PC-3 (cell line): ENCODE measurements at regions not wholly inside any gene's neighbourhood (a gene's known extent, or its start where the extent isn't known, plus 50 kb on each side); places are given as distances from the start of the nearest gene placed in this dataset.
A peak's percentile ranks its signal among the peaks of the same experiment; 100 is the strongest.

ENCODE experiments used
- ATAC-seq: fragments of 200-7000 bp; cut with Tn5 transposase; 2 replicates; pipeline ENCODE4 v1.9.1; 2020; ENCODE audit warnings: mild to moderate bottlenecking, moderate library complexity
- BruUV-seq: library from RNA; stranded (reverse); fragments of 400-500 nt; replicated peaks from 2 replicates; lab custom pipeline; 2021; lab: Mats Ljungman, UMichigan
- CTCF ChIA-PET: fragments of 300-600 bp; sonication (Branson Sonifier 250); formaldehyde crosslinking; loops from one replicate; lab custom pipeline; 2022; ENCODE audit warnings: antibody characterized with exemption; lab: Charles Lee
- POLR2A ChIA-PET: fragments of 300-600 bp; sonication (Branson Sonifier 250); formaldehyde crosslinking; loops from one replicate; lab custom pipeline; 2022; ENCODE audit warnings: antibody characterized with exemption; ENCODE audit not compliant: unreplicated experiment; lab: Charles Lee
- DNase-seq: peaks from one replicate; pipeline ENCODE4 v3.0.0-alpha.2; 2015
- H2AFZ ChIP-seq: fragments of 300-600 bp; sonication (generic); 2 replicates; pipeline ENCODE4 v1.6.0; 2016; ENCODE audit warnings: antibody characterized with exemption, low read length
- H3F3A ChIP-seq: fragments of 300-600 bp; sonication (generic); one replicate; pipeline ENCODE4 v1.6.0; 2017; ENCODE audit warnings: antibody characterized with exemption, low read length, control low read depth, mild to moderate bottlenecking; ENCODE audit not compliant: unreplicated experiment
- H3K27ac ChIP-seq: fragments of 300-600 bp; sonication (generic); 2 replicates; pipeline ENCODE4 v1.5.1; 2016; ENCODE audit warnings: mild to moderate bottlenecking, low read length
- H3K27me3 ChIP-seq: fragments of 300-600 bp; sonication (generic); 2 replicates; pipeline ENCODE4 v1.6.1; 2016; ENCODE audit warnings: low read length, mixed read lengths
- H3K36me3 ChIP-seq: fragments of 300-600 bp; sonication (generic); 2 replicates; pipeline ENCODE4 v1.6.1; 2016; ENCODE audit warnings: low read depth, mixed run types, low read length, mixed read lengths
- H3K4me1 ChIP-seq: fragments of 300-600 bp; sonication (generic); 2 replicates; pipeline ENCODE4 v1.5.1; 2016; ENCODE audit warnings: low read length; ENCODE audit not compliant: insufficient read depth
- H3K4me2 ChIP-seq: fragments of 300-600 bp; sonication (generic); 2 replicates; pipeline ENCODE4 v1.6.0; 2016; ENCODE audit warnings: low read length
- H3K4me3 ChIP-seq: fragments of 300-600 bp; sonication (generic); 2 replicates; pipeline ENCODE4 v1.5.1; 2016; ENCODE audit warnings: mild to moderate bottlenecking, low read length, mixed read lengths
- H3K79me2 ChIP-seq: fragments of 300-600 bp; sonication (generic); 2 replicates; pipeline ENCODE4 v1.6.1; 2017; ENCODE audit warnings: low read length, mixed read lengths
- H3K9ac ChIP-seq: fragments of 300-600 bp; sonication (generic); 2 replicates; pipeline ENCODE4 v1.6.0; 2016; ENCODE audit warnings: mild to moderate bottlenecking, low read length
- H3K9me2 ChIP-seq: fragments of 300-600 bp; sonication (generic); replicated peaks from 2 replicates; pipeline ENCODE4 v1.6.1; 2016; ENCODE audit warnings: mixed run types, low read length, mixed read lengths
- H3K9me3 ChIP-seq: fragments of 300-600 bp; sonication (generic); 2 replicates; pipeline ENCODE4 v1.6.1; 2016; ENCODE audit warnings: low read length, mixed read lengths
- H4K20me1 ChIP-seq: fragments of 300-600 bp; sonication (generic); 2 replicates; pipeline ENCODE4 v1.6.1; 2016; ENCODE audit warnings: low read length, mixed read lengths
- EZH2 ChIP-seq: fragments of 300-600 bp; sonication (generic); IDR thresholded peaks from one replicate; pipeline ENCODE4 v1.6.1; 2017; ENCODE audit warnings: antibody characterized with exemption, mild to moderate bottlenecking, low read length; ENCODE audit not compliant: unreplicated experiment
- EZH2phosphoT487 ChIP-seq: fragments of 300-600 bp; sonication (generic); IDR thresholded peaks from 2 replicates; pipeline ENCODE4 v1.6.1; 2018; ENCODE audit warnings: mild to moderate bottlenecking, antibody characterized with exemption, low read length, borderline replicate concordance
- intact Hi-C: fragments of 100-400 bp; cut with micrococcal nuclease; formaldehyde crosslinking; loops from 2 replicates; pipeline ENCODE4 v1.9.0; 2023
- TF ChIP-seq, protein P1 (sequence below): fragments of 300-600 bp; sonication (generic); conservative IDR thresholded peaks from 2 replicates; pipeline ENCODE4 v1.5.1; 2017; ENCODE audit warnings: antibody characterized with exemption, low read depth, mild to moderate bottlenecking, low read length

DNA sequence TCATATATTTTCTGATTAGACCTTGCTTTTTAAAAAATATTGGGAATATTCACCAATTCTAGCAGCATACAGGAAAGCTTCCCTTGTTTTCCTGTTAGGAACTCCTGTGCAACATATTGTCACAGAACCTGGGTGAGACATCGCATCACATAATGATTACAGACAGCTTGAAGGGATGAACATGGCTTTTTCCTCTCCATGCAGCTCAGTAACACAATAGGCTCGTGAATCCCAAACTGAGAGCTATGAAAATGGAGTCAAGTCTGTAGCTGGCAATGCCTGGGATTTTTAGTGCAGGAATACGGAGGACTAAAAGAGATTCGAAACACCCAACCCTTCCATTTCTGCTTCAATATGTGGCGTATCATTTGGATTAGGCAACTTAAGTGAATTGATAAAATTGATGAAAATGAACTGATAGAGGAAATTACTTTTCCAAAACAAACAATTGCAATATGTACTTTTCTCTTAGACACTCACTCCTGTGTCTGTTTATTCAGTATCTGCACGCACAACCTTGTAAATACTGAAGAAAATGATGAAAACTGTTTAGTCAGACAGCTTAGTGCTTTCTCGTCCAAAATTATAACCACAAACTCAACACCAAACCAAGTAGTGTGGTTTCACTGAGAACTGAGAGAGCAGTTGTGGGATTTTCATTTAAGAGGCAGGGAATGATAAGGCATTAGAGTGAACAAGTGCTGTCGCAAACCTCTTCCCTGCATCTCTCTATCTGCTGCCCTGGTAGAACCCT is 250.4 kb downstream of the PTBP2 start:
- no peaks in the 10 kb centered on the region for H3F3A ChIP-seq
- TF ChIP-seq EZH2phosphoT487 (no peak), EZH2 (no peak)
- TF ChIP-seq, protein P1, sequence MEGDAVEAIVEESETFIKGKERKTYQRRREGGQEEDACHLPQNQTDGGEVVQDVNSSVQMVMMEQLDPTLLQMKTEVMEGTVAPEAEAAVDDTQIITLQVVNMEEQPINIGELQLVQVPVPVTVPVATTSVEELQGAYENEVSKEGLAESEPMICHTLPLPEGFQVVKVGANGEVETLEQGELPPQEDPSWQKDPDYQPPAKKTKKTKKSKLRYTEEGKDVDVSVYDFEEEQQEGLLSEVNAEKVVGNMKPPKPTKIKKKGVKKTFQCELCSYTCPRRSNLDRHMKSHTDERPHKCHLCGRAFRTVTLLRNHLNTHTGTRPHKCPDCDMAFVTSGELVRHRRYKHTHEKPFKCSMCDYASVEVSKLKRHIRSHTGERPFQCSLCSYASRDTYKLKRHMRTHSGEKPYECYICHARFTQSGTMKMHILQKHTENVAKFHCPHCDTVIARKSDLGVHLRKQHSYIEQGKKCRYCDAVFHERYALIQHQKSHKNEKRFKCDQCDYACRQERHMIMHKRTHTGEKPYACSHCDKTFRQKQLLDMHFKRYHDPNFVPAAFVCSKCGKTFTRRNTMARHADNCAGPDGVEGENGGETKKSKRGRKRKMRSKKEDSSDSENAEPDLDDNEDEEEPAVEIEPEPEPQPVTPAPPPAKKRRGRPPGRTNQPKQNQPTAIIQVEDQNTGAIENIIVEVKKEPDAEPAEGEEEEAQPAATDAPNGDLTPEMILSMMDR: no peak
- intact Hi-C loops: no loop called here
- BruUV-seq: no TSS peak
- no peaks in the 10 kb centered on the region for H3K27me3 ChIP-seq
- peaks cover 17% of the 10 kb centered on the region for H3K4me1 ChIP-seq
- H3K79me2 ChIP-seq: no peaks in the 10 kb centered on the region
- no peaks in the 10 kb centered on the region for H3K9me2 ChIP-seq
- POLR2A ChIA-PET: interaction anchor here (0.6 to 0.7 kb wide), 2 partner anchors 306 to 689 kb away, joined by 3 to 6 read pairs; no protein-coding TSS in a partner anchor
- H3K4me3 ChIP-seq: peak overlapping the region; percentile 31; the same call in 1 of the 2 replicates
- peak overlapping the region; percentile 67 for H3K27ac ChIP-seq
- H2AFZ ChIP-seq: 0 out of 2 replicates have a peak overlapping the region, but pooled peaks have one; percentile 4
- peak overlapping the region; percentile 57 for H3K4me2 ChIP-seq
- CTCF ChIA-PET: no interaction called here
- peak; percentile 95 for ATAC-seq
- DNase-seq: peak; percentile 80
- peak overlapping the region; percentile 9; the same call in 1 of the 2 replicates for H3K9ac ChIP-seq
- no peaks in the 10 kb centered on the region for H4K20me1 ChIP-seq
- no peaks in the 10 kb centered on the region for H3K36me3 ChIP-seq
- H3K9me3 ChIP-seq: no peaks in the 10 kb centered on the region

DNA sequence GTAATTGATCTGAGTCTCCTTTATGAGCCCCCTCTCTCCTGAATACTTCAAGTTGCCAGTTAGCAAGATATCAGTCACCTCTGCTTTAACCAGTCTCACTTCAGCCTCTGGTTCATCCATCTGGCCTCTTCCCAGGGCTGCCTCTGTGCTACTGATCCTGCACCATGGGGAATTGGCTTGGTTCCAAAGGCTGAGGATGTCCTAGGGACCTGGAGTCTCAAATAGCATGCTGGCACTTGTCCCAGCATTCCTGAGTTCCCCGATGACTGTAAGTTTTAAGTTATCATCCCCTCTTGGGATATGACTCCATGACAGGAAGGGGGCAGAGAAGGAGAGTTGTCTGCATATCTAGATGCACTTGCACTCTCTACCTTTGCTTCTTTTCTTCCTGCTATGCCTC is 252.0 kb downstream of the PTBP2 start:
- intact Hi-C loops: no loop called here
- CTCF ChIA-PET: no interaction called here
- peaks cover 17% of the 10 kb centered on the region for H3K4me1 ChIP-seq
- ATAC-seq (0 out of 2 replicates have a peak, but pooled peaks have one; percentile 19), DNase-seq (peak; percentile 79)
- H3K4me2 ChIP-seq: no peak overlapping the region
- H2AFZ ChIP-seq: no peak overlapping the region
- H3K79me2 ChIP-seq: no peaks in the 10 kb centered on the region
- no peaks in the 10 kb centered on the region for H4K20me1 ChIP-seq
- no peaks in the 10 kb centered on the region for H3K9me2 ChIP-seq
- no peaks in the 10 kb centered on the region for H3K27me3 ChIP-seq
- BruUV-seq: no TSS peak
- H3K9me3 ChIP-seq: no peaks in the 10 kb centered on the region
- no peak overlapping the region for H3K4me3 ChIP-seq
- H3K27ac ChIP-seq: 0 out of 2 replicates have a peak overlapping the region, but pooled peaks have one; percentile 7
- no peak overlapping the region for H3K9ac ChIP-seq
- no peaks in the 10 kb centered on the region for H3F3A ChIP-seq
- no peaks in the 10 kb centered on the region for H3K36me3 ChIP-seq
- POLR2A ChIA-PET: interaction anchor here (0.7 kb wide), 1 partner anchor 297 kb away, joined by 18 read pairs; no protein-coding TSS in a partner anchor
- TF ChIP-seq EZH2 (no peak), EZH2phosphoT487 (no peak)
- TF ChIP-seq, protein P1: no peak

DNA sequence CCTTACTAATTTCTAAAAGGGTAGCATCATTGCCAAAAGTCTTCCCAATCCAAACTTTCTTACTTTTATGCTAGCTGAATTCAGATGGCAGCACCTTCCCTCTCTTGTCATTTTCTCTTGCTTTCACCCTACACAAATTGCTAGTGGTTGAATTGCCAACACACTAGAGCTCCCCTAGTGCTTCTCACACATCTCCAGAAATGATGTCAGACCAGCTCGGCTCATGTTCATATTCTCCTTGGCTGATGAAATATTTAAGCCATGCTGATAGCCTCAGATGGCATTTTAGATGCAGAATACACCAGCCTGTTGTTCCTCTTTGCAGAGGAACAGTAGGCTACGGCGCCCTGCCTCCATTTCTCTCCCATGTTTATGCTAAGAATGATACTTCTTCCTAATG is 256.9 kb downstream of the PTBP2 start:
- no peaks in the 10 kb centered on the region for H3K9me3 ChIP-seq
- no peak overlapping the region for H2AFZ ChIP-seq
- H3K4me3 ChIP-seq: no peak overlapping the region
- no peak overlapping the region for H3K9ac ChIP-seq
- no peak overlapping the region for H3K4me2 ChIP-seq
- ChIA-PET POLR2A (no interaction called here), CTCF (no interaction called here)
- H3K27ac ChIP-seq: no peak overlapping the region
- H3K9me2 ChIP-seq: no peaks in the 10 kb centered on the region
- ATAC-seq (no peak), DNase-seq (no peak)
- no peaks in the 10 kb centered on the region for H3K36me3 ChIP-seq
- intact Hi-C loops: no loop called here
- no peaks in the 10 kb centered on the region for H4K20me1 ChIP-seq
- H3F3A ChIP-seq: no peaks in the 10 kb centered on the region
- TF ChIP-seq EZH2phosphoT487 (no peak), EZH2 (no peak)
- TF ChIP-seq, protein P1: no peak
- H3K79me2 ChIP-seq: no peaks in the 10 kb centered on the region
- H3K27me3 ChIP-seq: no peaks in the 10 kb centered on the region
- no TSS peak for BruUV-seq
- peaks cover 6% of the 10 kb centered on the region; the same call in 1 of the 2 replicates for H3K4me1 ChIP-seq
